Esophagus muscularis mucosa (tissue), 4 donors: ENCODE measurements at regions not wholly inside any gene's neighbourhood (a gene's known extent, or its start where the extent isn't known, plus 50 kb on each side); places are given as distances from the start of the nearest gene placed in this dataset.

Experiments used
- DNase-seq: peaks from one replicate; pipeline ENCODE4 v3.0.0-alpha.2; 2017; ENCODE audit errors: extremely low spot score
- H3K27ac ChIP-seq, 4 donors: fragments of 200-600 bp; sonication (generic); replicated peaks in 1 of 4; 1 replicate in 3 of 4; 2 replicates in 1 of 4; pipeline ENCODE4 v1.5.1; 2016 to 2019; ENCODE audit warnings: mild to moderate bottlenecking in 1 of 4
- H3K27me3 ChIP-seq, 4 donors: fragments of 200-600 bp; sonication (generic); one replicate each; pipeline versions ENCODE4 v1.5.1 to v1.6.0; 2016 to 2019
- H3K36me3 ChIP-seq, 4 donors: fragments of 200-600 bp; sonication (generic); one replicate each; pipeline ENCODE4 v1.5.1; 2016 to 2019
- H3K4me1 ChIP-seq, 4 donors: fragments of 200-600 bp; sonication (generic); one replicate each; pipeline ENCODE4 v1.5.1; 2016 to 2019
- H3K4me3 ChIP-seq, 4 donors: fragments of 200-600 bp; sonication (generic); 1 replicate in 2 of 4; 2 replicates in 2 of 4; pipeline ENCODE4 v1.5.1; 2016 to 2019; ENCODE audit warnings: mild to moderate bottlenecking in 4 of 4, moderate library complexity in 1 of 4
- H3K9me3 ChIP-seq, 4 donors: fragments of 200-600 bp; sonication (generic); 1 replicate in 3 of 4; 2 replicates in 1 of 4; pipeline ENCODE4 v1.5.1; 2016 to 2019
- CTCF ChIP-seq, 3 experiments: fragments of 200-600 bp in 2 of 3; fragments of 450-650 bp in 1 of 3; sonication (generic) in 2 of 3; IDR thresholded peaks; one replicate each; pipeline ENCODE4 v1.5.1; 2017 to 2019; ENCODE audit warnings: antibody characterized with exemption in 3 of 3, mild to moderate bottlenecking in 2 of 3, moderate library complexity in 1 of 3
- EP300 ChIP-seq: sonication (generic); formaldehyde crosslinking; IDR thresholded peaks from one replicate; pipeline ENCODE4 v1.6.1; 2017; ENCODE audit warnings: antibody characterized with exemption
- POLR2A ChIP-seq: fragments of 450-650 bp; IDR thresholded peaks from one replicate; pipeline ENCODE4 v1.6.1; 2017; ENCODE audit warnings: antibody characterized with exemption, moderate library complexity, mild to moderate bottlenecking, low read depth
- POLR2AphosphoS5 ChIP-seq, 2 donors: sonication (generic); formaldehyde crosslinking; IDR thresholded peaks; one replicate each; pipeline ENCODE4 v1.6.1; 2017; ENCODE audit warnings: antibody characterized with exemption in 2 of 2
- WGBS: methylation state at CpG from one replicate; pipeline ENCODE4 v1.1.5; 2018; 5-methylcytosine and 5-hydroxymethylcytosine counted together
- intact Hi-C: fragments of 100-400 bp; cut with DNase I; formaldehyde crosslinking; loops from one replicate; pipeline ENCODE4 v1.15.1; 2023

- H3K36me3 ChIP-seq = peaks cover 0 to 5% (median 2%) of the 10 kb centered on the region in 4 donors
- WGBS = 30% methylated on average over 1 of the region's 1 CpG
- H3K4me1 ChIP-seq = no peaks in the 10 kb centered on the region
- no peak for DNase-seq
- no peak overlapping the region for H3K27ac ChIP-seq
- TF ChIP-seq EP300 (no peak), CTCF (IDR thresholded peaks at IDR 0.05) (no peak), POLR2A (no peak), POLR2AphosphoS5 (IDR thresholded peaks at IDR 0.05) (no peak)
- no peak overlapping the region for H3K4me3 ChIP-seq
- intact Hi-C loops = no loop called here
- no peaks in the 10 kb centered on the region for H3K9me3 ChIP-seq
- H3K27me3 ChIP-seq = no peaks in the 10 kb centered on the region
These were observed 74.2 kb downstream of the PRORP start for GRCh38 chr14:35196571-35196970.

GRCh38 chr14:35197015-35197414 lies 74.7 kb downstream of the PRORP start:
- DNase-seq = no peak
- no peak overlapping the region for H3K27ac ChIP-seq
- intact Hi-C loops = no loop called here
- no peak overlapping the region for H3K4me3 ChIP-seq
- no peaks in the 10 kb centered on the region for H3K9me3 ChIP-seq
- H3K27me3 ChIP-seq = no peaks in the 10 kb centered on the region
- WGBS = 58% methylated on average over 1 of the region's 1 CpG
- H3K4me1 ChIP-seq = no peaks in the 10 kb centered on the region
- no peak for TF ChIP-seq EP300
- no peak for TF ChIP-seq POLR2A
- no peak for TF ChIP-seq POLR2AphosphoS5 (IDR thresholded peaks at IDR 0.05)
- TF ChIP-seq CTCF (IDR thresholded peaks at IDR 0.05) = no peak
- peaks cover 0 to 1% (median 0%) of the 10 kb centered on the region in 4 donors for H3K36me3 ChIP-seq

- Histone ChIP-seq H3K4me3 (no peak overlapping the region), H3K4me1 (no peaks in the 10 kb centered on the region), H3K9me3 (no peaks in the 10 kb centered on the region), H3K27me3 (no peaks in the 10 kb centered on the region), H3K36me3 (peaks cover 0 to 4% (median 0%) of the 10 kb centered on the region in 4 donors), H3K27ac (no peak overlapping the region)
- TF ChIP-seq EP300 (no peak), POLR2AphosphoS5 (IDR thresholded peaks at IDR 0.05) (no peak), POLR2A (no peak), CTCF (IDR thresholded peaks at IDR 0.05) (no peak)
- 85% methylated on average over 3 of the region's 3 CpGs for WGBS
- intact Hi-C loops = no loop called here
- DNase-seq = no peak
These were observed 78.7 kb downstream of the PRORP start for GRCh38 chr14:35201066-35201465.

- intact Hi-C loops = no loop called here
- 99% methylated on average over 3 of the region's 3 CpGs for WGBS
- Histone ChIP-seq H3K27ac (no peak overlapping the region), H3K36me3 (peaks cover 0 to 5% (median 0%) of the 10 kb centered on the region in 4 donors), H3K27me3 (no peaks in the 10 kb centered on the region), H3K4me3 (no peak overlapping the region), H3K9me3 (no peaks in the 10 kb centered on the region), H3K4me1 (no peaks in the 10 kb centered on the region)
- no peak for DNase-seq
- TF ChIP-seq POLR2A = no peak
- no peak for TF ChIP-seq POLR2AphosphoS5 (IDR thresholded peaks at IDR 0.05)
- TF ChIP-seq EP300 = no peak
- TF ChIP-seq CTCF (IDR thresholded peaks at IDR 0.05) = no peak
These were observed 79.8 kb downstream of the PRORP start for GRCh38 chr14:35202195-35202594.

- no peaks in the 10 kb centered on the region for H3K4me1 ChIP-seq
- no peak overlapping the region for H3K27ac ChIP-seq
- no peak overlapping the region for H3K4me3 ChIP-seq
- peaks cover 0 to 5% (median 0%) of the 10 kb centered on the region in 4 donors for H3K36me3 ChIP-seq
- no peak for TF ChIP-seq EP300
- TF ChIP-seq POLR2A = no peak
- TF ChIP-seq POLR2AphosphoS5 (IDR thresholded peaks at IDR 0.05) = no peak
- no peak for TF ChIP-seq CTCF (IDR thresholded peaks at IDR 0.05)
- no peaks in the 10 kb centered on the region for H3K9me3 ChIP-seq
- DNase-seq = no peak
- 77% methylated on average over 2 of the region's 2 CpGs for WGBS
- H3K27me3 ChIP-seq = no peaks in the 10 kb centered on the region
- intact Hi-C loops = no loop called here
These were observed 83.4 kb downstream of the PRORP start for GRCh38 chr14:35205737-35206136.
